Heart left ventricle (tissue), 16 donors: ENCODE measurements at regions not wholly inside any gene's neighbourhood (a gene's known extent, or its start where the extent isn't known, plus 50 kb on each side); places are given as distances from the start of the nearest gene placed in this dataset.

Experiments
- ATAC-seq, 4 donors: fragments of 200-7000 bp; cut with Tn5 transposase; one replicate each; pipeline ENCODE4 v1.9.1; 2020 to 2022; ENCODE audit warnings: moderate library complexity in 4 of 4, mild to moderate bottlenecking in 3 of 4, moderate number of reproducible peaks in 1 of 4
- DNase-seq, 5 donors: peaks; one replicate each; pipeline ENCODE4 v3.0.0-alpha.2; 2020
- H3K27ac ChIP-seq, 12 donors: fragments of 200-600 bp; sonication (generic) in 4 of 12; one replicate each; pipeline versions ENCODE4 v1.5.0 to v1.8.0; 2016 to 2022; ENCODE audit warnings: mild to moderate bottlenecking in 2 of 12
- H3K27me3 ChIP-seq, 9 donors: fragments of 200-600 bp; sonication (generic) in 2 of 9; one replicate each; pipeline versions ENCODE4 v1.5.1 to v1.8.0; 2016 to 2022; ENCODE audit warnings: mild to moderate bottlenecking in 3 of 9
- H3K36me3 ChIP-seq, 9 donors: fragments of 200-600 bp; sonication (generic) in 2 of 9; one replicate each; pipeline versions ENCODE4 v1.5.0 to v1.8.0; 2018 to 2022; ENCODE audit warnings: mild to moderate bottlenecking in 2 of 9
- H3K4me1 ChIP-seq, 12 donors: fragments of 200-600 bp; sonication (generic) in 4 of 12; one replicate each; pipeline versions ENCODE4 v1.5.0 to v1.8.0; 2016 to 2022; ENCODE audit warnings: mild to moderate bottlenecking in 3 of 12
- H3K4me3 ChIP-seq, 12 donors: fragments of 200-600 bp; sonication (generic) in 4 of 12; one replicate each; pipeline versions ENCODE4 v1.5.0 to v1.8.0; 2017 to 2022; ENCODE audit warnings: mild to moderate bottlenecking in 9 of 12, moderate library complexity in 4 of 12
- H3K9me3 ChIP-seq, 12 donors: fragments of 200-600 bp; sonication (generic) in 4 of 12; one replicate each; pipeline versions ENCODE4 v1.5.0 to v1.8.0; 2016 to 2022; ENCODE audit warnings: mild to moderate bottlenecking in 1 of 12
- POLR2A ChIP-seq, 2 donors: fragments of 450-650 bp; IDR thresholded peaks; one replicate each; pipeline ENCODE4 v1.6.1; 2017; ENCODE audit warnings: antibody characterized with exemption in 2 of 2, mild to moderate bottlenecking in 2 of 2, moderate library complexity in 2 of 2
- WGBS, 4 donors: extraction: QIAGEN DNeasy Blood & Tissue Kit in 2 of 4; methylation state at CpG; one replicate each; pipeline versions ENCODE4 v1.1.5 to v1.1.7; 2013 to 2018; 5-methylcytosine and 5-hydroxymethylcytosine counted together
- intact Hi-C, 10 donors: fragments of 100-400 bp; cut with DNase I; formaldehyde crosslinking; loops; one replicate each; pipeline versions ENCODE4 v1.11.1 to v1.14.2; 2022
- TF ChIP-seq, protein P1 (sequence below), 12 donors: fragments of 200-600 bp; sonication (generic) in 4 of 12; IDR thresholded peaks; one replicate each; pipeline versions ENCODE4 v1.5.0 to v1.8.0; 2018 to 2022; ENCODE audit warnings: antibody characterized with exemption in 12 of 12, mild to moderate bottlenecking in 5 of 12
- donor health status: ischemic (EF 13 %, LVEDD 7.1; RV severe dilation, severe dysfunction).
- donor health status: healthy with polysubstance abuse.
- donor health status: DM: no; HTN: yes; CAD: no.
- donor health status: DM: no; HTN: no; CAD: no.
- donor health status: ischemic (EF 25% LVEDD 6.9; RV normal size, moderate dysfunction).
- donor health status: ischemic (EF 25% LVEDD 5.7; RV mildly dilated, moderate dysfunction).
- donor health status: healthy.
- donor health status: DM: yes; HTN: yes; CAD: no.
- donor health status: ischemic (EF 35%, LVEDD 5.7; RV mildly dilated, moderate dysfunction).
- donor health status: nonischemic (EF 11% LVEDD 7.7; RV severe dilation, severe dysfunction).
- donor health status: DM: yes; HTN: yes; CAD: no.
- donor health status: PGD.
- donor health status: ischemic (EF 29% LVEDD 5.4; RV normal size, mild dysfunction).
- donor health status: nonischemic (EF 23%, LVEDD 6.1; RV moderate dilation, normal function).

DNA sequence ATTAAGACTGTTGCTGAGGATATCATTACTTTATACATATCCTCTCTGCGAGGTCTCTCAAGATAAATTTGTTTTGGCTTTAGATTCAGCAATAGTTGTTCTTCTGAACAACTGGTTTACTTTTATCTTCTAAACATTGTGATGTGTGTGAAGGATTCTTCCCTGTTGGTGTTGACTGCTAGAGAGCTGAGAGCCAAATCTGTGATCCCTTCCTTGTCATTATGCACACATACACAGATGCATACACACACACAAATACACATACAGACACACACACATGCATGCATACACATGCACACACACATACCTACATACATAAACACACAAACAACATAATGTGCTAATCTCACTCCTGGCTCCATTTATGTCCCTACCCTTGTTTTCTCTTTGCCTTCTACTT, 137.0 kb downstream of the SNX19 start:
- no peaks in the 10 kb centered on the region for H3K9me3 ChIP-seq
- no peaks in the 10 kb centered on the region for H3K27me3 ChIP-seq
- 92 to 98% (median 95%) methylated on average over 1 of the region's 1 CpG for WGBS, 4 donors
- no peak overlapping the region for H3K4me3 ChIP-seq
- no peak overlapping the region for H3K27ac ChIP-seq
- TF ChIP-seq, protein P1, sequence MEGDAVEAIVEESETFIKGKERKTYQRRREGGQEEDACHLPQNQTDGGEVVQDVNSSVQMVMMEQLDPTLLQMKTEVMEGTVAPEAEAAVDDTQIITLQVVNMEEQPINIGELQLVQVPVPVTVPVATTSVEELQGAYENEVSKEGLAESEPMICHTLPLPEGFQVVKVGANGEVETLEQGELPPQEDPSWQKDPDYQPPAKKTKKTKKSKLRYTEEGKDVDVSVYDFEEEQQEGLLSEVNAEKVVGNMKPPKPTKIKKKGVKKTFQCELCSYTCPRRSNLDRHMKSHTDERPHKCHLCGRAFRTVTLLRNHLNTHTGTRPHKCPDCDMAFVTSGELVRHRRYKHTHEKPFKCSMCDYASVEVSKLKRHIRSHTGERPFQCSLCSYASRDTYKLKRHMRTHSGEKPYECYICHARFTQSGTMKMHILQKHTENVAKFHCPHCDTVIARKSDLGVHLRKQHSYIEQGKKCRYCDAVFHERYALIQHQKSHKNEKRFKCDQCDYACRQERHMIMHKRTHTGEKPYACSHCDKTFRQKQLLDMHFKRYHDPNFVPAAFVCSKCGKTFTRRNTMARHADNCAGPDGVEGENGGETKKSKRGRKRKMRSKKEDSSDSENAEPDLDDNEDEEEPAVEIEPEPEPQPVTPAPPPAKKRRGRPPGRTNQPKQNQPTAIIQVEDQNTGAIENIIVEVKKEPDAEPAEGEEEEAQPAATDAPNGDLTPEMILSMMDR (IDR thresholded peaks at IDR 0.05) = no peak
- no peak for TF ChIP-seq POLR2A (IDR thresholded peaks at IDR 0.05)
- no peak for ATAC-seq
- intact Hi-C loops = loop anchor here in 1 of 10 donors (10.0 kb wide), 1 partner anchor 94 kb away; no protein-coding TSS in a partner anchor
- peaks cover 0 to 36% (median 28%) of the 10 kb centered on the region in 12 donors for H3K4me1 ChIP-seq
- no peak for DNase-seq
- H3K36me3 ChIP-seq = no peaks in the 10 kb centered on the region

DNA sequence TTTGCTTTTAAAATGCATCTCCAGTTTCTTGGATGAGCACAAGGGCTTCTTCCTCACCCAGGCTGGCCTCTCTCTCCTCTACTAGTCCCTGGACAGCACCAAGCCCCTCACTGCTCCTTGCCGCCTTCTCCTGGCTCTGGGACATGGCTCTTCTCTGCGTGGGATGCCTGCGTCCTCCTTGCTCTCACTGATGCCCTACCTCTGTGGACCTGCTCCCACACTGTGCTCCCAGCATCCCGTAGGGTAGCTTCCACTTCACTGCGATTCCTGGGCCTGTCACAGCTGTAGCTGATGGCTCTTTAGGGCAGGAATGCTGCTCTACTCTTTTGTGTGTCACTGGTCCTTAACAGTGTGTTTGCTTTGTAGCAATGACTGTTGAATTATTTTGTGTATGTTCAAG, 136.3 kb downstream of the SNX19 start:
- no peaks in the 10 kb centered on the region for H3K27me3 ChIP-seq
- 91 to 98% (median 95%) methylated on average over 5 of the region's 5 CpGs for WGBS, 4 donors
- no peak overlapping the region for H3K4me3 ChIP-seq
- no peaks in the 10 kb centered on the region for H3K36me3 ChIP-seq
- H3K27ac ChIP-seq = no peak overlapping the region
- ATAC-seq (no peak), DNase-seq (no peak)
- no peaks in the 10 kb centered on the region for H3K9me3 ChIP-seq
- peaks cover 0 to 29% (median 21%) of the 10 kb centered on the region in 12 donors for H3K4me1 ChIP-seq
- TF ChIP-seq, protein P1 (IDR thresholded peaks at IDR 0.05) = no peak
- no peak for TF ChIP-seq POLR2A (IDR thresholded peaks at IDR 0.05)
- intact Hi-C loops = loop anchor here in 2 of 10 donors (5.0 to 10.0 kb wide), 2 partner anchors 95 to 103 kb away; no protein-coding TSS in a partner anchor

DNA sequence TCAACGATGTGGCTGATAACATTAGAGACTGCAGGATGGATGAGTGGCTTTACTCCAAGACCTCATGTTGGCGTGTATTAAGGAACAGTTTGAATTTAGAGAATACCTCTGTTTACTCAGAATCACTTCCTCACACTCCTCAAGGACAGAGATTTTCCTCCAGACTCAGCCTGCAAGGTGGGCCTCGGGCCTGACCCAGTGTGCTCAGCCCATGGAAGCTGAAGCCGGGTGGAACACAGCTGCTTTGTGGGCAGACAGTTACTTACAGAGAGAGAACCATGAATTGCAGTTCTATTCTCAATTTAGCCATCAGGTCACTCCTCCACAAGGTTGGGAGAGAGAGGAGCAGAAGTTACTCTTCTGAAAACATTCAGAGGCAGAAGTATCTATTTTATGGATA, 135.8 kb downstream of the SNX19 start:
- intact Hi-C loops = loop anchor here in 1 of 10 donors (5.0 kb wide), 1 partner anchor 103 kb away; no protein-coding TSS in a partner anchor

DNA sequence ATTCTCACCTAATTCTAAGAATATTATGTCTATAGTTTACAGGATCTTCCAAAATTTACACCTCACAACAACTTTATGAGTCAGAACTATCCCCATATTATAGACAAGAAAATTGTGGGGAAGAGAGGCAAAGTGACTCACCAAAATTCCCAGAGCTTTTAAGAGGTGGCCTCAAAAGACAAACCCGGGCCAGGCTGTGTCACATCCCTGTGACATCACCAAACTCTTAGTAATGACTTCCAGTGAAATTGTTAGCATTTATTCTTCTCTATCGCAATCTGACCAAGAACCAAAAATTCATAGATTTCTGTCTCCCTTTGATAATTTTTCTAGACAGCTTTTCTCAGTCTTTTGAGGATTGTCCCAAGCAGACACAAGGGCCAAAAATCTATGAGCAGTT, 134.3 kb downstream of the SNX19 start:
- TF ChIP-seq, protein P1 (IDR thresholded peaks at IDR 0.05) = no peak
- no peak for TF ChIP-seq POLR2A (IDR thresholded peaks at IDR 0.05)
- 72 to 86% (median 80%) methylated on average over 2 of the region's 2 CpGs for WGBS, 4 donors
- peaks cover 0 to 28% (median 21%) of the 10 kb centered on the region in 12 donors for H3K4me1 ChIP-seq

More for the DNA sequence above, 135.8 kb downstream of the SNX19 start:
- no peaks in the 10 kb centered on the region for H3K36me3 ChIP-seq
- no peak overlapping the region for H3K4me3 ChIP-seq
- no peaks in the 10 kb centered on the region for H3K27me3 ChIP-seq
- DNase-seq (no peak), ATAC-seq (no peak)
- H3K4me1 ChIP-seq = peaks cover 0 to 24% (median 19%) of the 10 kb centered on the region in 12 donors
- WGBS, 4 donors = 64 to 87% (median 81%) methylated on average over 4 of the region's 4 CpGs
- no peak for TF ChIP-seq POLR2A (IDR thresholded peaks at IDR 0.05)
- TF ChIP-seq, protein P1 (IDR thresholded peaks at IDR 0.05) = no peak
- no peaks in the 10 kb centered on the region for H3K9me3 ChIP-seq
- no peak overlapping the region for H3K27ac ChIP-seq

More for the DNA sequence above, 134.3 kb downstream of the SNX19 start:
- H3K27me3 ChIP-seq = no peaks in the 10 kb centered on the region
- intact Hi-C loops = loop anchor here in 1 of 10 donors (5.0 kb wide), 1 partner anchor 105 kb away; no protein-coding TSS in a partner anchor
- DNase-seq (no peak), ATAC-seq (peak in 1 of 4 donors; percentile 21)
- no peaks in the 10 kb centered on the region for H3K9me3 ChIP-seq
- H3K36me3 ChIP-seq = no peaks in the 10 kb centered on the region
- H3K27ac ChIP-seq = peak overlapping the region in 8 of 12 donors; percentile 9 to 63 (median 59)
- no peak overlapping the region for H3K4me3 ChIP-seq
